H4 (cell line): ENCODE measurements at regions not wholly inside any gene's neighbourhood (a gene's known extent, or its start where the extent isn't known, plus 50 kb on each side); places are given as distances from the start of the nearest gene placed in this dataset.
"Not testable (repeated sequence)": the region's sequence is repeated elsewhere in the genome, so short reads cannot be mapped to it uniquely, and the experiment has no call there.

Source experiments
- DNase-seq: peaks from one replicate; pipeline ENCODE4 v3.0.0-alpha.2; 2015; ENCODE audit warnings: low spot score

DNA sequence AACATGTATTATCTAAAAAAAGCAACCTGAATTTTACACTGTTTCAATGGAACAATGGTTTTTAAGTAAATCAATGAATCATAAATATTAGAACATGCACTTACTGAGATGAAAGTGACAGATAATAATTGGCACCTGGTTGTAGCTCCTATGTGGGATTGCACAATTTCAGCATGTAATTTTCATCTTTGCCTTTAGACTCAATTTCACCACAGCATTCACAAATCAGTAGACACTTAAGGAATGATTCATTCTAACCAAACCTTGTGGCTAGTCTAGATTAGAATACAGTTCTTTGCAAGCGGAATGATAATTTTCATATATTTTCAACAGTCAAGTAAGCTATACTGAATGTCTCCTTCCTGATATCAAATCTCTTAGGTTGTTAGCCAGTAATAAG lies 853.4 kb downstream of the KCNT2 start:
- no peak for DNase-seq

GRCh38 chr1:195754303-195754702 lies 853.9 kb downstream of the KCNT2 start:
- no peak for DNase-seq

GRCh38 chr1:195748969-195749368 lies 859.3 kb downstream of the KCNT2 start:
- DNase-seq: no peak

- no peak for DNase-seq
Measured at GRCh38 chr1:195745189-195746010, 862.8 kb downstream of the KCNT2 start.

DNA sequence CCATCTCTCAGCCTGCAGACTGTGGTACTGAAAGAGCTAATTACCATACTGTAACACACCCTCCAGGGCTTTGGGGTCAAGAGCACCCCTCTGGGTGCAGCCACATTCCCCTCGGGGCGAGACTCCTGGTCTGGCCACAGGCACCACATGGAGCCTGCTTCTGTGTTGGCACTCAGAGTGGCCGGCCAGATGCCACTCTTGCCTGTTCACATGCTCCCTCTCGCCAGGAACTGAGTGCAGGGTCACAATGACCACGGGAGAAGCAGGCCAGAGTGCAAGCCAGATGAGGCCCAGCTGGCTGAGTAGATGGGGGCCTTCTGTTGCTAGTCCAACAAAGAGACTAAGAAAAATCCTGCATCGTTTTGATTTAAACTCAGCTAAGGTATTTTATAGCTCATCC lies 864.0 kb downstream of the KCNT2 start:
- no peak for DNase-seq

GRCh38 chr1:195740862-195741261 lies 867.4 kb downstream of the KCNT2 start:
- no peak for DNase-seq

- DNase-seq: no peak
Measured at GRCh38 chr1:195738966-195739650, 869.1 kb downstream of the KCNT2 start.

DNA sequence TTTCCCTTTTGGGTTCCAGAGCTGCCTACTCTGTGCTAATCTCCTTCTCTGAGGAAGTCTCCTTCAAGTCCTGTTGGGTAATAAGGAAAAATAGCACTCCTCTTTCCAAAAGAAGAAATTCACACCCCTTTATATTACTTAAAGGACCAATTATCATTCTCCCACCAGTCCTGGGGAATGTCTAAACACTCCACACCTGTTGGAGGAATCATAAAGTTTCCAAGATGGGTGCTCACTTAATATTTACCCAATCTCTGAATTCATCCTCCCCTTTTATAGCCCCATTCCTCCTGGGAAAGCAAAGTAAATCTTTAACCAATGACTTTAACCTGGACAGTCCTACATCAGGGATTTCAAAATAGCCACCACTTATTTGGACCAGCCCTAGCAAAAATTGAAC lies 873.1 kb downstream of the KCNT2 start:
- DNase-seq: no peak

DNA sequence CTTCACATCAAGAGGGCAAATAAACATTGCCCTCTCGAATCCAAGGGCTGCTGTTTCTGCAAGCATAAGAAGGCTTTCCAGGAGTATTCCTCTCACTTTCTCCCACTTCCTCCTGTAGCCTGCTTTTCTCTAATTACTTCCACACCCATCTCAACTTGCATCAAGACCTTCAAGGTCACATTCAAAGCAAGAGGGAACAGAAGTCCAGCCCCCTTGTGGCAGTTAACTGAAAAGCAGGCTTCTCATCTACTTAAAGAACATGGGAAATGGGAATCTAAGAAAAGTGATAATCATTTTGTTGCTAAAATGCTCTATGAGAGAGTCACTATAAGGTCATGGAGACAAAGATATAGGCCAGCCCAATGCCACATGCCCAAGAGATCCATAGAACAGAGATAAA lies 874.4 kb downstream of the KCNT2 start:
- peak; percentile 40 for DNase-seq

GRCh38 chr1:195733408-195733807 lies 874.8 kb downstream of the KCNT2 start:
- DNase-seq: no peak

DNA sequence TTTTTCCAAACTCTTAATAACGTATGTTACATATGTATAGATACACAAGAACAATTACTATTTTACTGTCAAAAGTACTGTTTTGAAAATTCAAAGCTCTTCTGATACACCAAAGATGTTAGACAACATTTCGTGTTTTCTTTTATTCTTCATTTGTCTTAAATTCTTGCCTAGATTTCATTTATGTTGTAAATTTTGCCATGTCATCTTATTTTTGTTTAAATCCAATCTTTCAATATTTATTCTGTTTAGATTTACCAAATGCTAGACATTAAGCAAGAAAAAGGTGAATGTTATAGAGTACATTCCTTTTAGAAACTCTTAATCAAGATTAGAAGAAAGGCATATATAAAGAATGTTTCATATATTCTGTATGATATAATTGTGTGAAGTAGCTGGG lies 876.9 kb downstream of the KCNT2 start:
- DNase-seq: no peak

DNA sequence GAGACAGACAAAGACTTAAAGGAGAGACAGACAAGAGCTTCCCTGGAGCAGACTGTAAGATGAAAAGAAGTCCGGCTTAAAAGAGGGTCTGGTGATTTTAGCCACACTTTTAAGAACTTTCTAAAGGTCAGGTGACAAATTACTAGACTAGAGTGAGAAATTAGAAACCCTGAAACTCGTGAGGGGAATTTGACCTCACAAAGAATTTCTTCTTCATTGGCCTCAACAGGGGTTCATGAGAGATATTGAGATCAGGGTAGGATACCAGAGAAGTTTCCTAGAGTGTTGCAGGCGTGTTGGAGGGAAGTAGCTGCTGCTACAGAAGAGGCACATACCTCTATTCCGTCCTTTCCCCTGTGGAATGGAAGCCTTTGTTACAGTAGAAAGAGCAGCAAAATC lies 884.4 kb downstream of the KCNT2 start:
- DNase-seq: no peak

DNA sequence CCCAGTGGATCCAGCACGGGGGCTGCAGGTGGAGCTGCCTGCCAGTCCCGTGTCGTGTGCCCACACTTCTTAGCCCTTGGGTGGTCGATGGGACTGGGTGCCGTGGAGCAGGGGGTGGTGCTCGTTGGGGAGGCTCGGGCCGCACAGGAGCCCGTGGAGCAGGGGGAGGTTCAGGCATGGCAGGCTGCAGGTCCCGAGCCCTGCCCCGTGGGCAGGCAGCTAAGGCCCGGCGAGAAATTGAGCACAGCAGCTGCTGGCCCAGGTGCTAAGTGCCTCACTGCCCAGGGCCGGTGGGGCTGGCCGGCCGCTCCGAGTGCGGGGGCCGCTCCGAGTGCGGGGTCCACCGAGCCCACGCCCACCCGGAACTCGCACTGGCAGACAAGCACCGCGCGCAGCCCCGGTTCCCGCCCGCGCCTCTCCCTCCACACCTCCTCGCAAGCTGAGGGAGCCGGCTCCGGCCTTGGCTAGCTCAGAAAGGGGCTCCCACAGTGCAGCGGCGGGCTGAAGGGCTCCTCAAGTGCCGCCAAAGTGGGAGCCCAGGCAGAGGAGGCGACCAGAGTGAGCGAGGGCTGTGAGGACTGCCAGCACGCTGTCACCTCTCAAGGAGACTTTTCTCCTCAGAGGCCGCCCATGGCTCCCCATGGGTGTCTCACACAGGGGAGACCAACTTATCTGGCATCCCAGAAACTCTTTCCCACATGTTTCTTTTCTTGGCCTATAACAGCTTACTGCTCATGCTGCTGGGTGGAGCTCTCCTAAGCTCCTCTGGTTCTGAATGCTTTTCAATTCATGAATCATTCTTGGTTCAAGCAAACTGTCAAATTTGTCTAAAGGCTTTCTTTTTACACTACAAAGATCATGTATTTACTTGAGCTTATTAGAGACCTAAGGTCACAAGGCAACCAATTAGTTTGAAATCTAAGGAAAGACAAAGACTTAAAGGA lies 885.1 kb downstream of the KCNT2 start:
- not testable (repeated sequence) for DNase-seq

- not testable (repeated sequence) for DNase-seq
Measured at GRCh38 chr1:195722146-195722545, 886.1 kb downstream of the KCNT2 start.

DNA sequence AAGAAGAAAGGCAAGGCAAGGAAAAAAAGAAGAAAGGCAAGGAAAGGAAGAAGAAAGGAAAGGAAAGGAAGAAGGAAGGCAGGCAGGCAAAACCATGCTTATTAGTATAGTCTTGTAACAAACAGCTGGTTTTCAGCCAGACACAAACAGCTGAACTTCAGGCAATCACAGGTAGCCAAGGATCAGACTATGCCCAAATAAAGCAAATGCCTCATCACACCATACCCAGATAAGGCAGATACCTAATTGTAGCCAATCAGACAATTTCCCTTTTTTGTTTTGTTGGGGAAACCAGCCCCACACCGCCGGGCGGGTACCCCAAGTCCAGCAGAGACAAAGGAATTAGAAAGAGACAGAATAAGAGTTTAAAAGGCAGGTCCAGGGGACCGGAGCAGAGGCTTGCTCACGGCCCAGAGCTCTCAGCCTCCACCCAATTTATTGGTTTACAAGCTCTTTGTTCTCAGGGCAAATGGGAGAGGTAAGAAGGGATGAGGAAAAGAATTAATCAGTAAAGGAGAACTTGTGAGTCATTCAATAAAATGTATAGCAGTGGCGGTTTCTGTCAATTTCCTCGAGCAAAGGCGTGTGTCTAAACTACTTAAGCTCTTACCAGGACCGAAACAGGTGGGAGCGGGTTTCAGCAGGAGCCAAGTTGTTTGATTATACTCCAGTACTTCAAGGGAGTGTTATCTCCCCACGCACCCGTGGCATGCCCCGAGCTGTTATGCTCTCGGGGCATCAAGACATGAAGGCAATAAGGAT lies 886.8 kb downstream of the KCNT2 start:
- no peak for DNase-seq

DNA sequence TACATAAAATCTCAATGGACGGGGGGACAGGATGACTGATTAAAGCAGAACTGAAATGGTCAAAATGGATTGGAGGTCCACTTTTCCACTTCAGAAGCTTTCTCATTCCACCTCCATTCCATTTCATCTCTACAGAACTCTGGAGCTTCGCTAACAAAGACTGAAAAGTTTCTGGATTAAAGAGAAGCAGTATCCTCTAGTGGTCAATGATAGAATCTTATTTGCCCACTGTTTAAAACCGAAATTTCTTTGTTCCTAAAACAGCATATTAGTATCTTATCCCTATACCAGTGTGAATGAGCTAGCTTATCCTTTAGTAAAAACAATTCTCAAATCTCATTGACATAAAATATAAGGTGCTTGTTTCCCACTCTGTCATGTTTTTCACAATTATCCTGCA lies 890.6 kb downstream of the KCNT2 start:
- DNase-seq: peak; percentile 42

DNA sequence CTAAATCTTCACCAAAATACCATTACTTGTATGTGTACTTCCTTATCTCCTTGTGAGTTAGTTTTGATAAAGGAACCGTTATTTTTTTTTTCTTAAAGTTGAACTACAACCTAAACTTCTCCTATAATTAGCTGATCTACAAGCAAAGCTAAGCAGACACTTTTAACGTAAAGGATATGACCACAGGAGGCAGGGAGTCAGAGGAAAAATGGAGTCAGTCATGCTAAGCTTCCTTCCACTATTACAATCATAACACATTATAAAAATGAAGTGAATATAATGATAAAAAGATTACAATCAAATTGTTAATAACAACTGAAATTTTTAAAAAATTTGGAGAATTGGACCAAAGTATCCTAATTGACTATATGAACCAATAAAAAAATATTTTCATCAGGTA lies 892.6 kb downstream of the KCNT2 start:
- DNase-seq: no peak

- DNase-seq: peak; percentile 40
Measured at GRCh38 chr1:195714248-195714647, 894.0 kb downstream of the KCNT2 start.

GRCh38 chr1:195709821-195710220 lies 898.4 kb downstream of the KCNT2 start:
- DNase-seq: no peak

GRCh38 chr1:195704028-195704427 lies 904.2 kb downstream of the KCNT2 start:
- DNase-seq: no peak

- DNase-seq: no peak
Measured at GRCh38 chr1:195701149-195701548, 907.1 kb downstream of the KCNT2 start.

DNA sequence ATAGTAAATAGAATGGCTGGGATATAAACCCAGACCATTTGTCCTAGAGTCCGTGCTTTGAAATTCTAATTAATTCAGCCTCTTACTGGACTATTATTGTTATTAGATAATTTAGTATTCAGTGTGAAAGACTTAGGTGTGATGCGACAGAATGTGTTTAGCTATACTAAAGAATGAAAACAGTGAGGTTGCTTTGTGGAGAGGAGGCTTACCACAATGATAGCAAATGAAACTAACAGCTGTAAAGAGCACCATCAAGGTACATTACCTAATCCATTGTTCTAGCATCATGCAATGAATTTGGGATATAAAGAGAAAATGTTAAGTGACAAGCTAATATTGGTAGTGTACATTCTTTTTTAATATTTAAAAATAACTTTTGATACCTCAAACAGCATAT lies 911.1 kb downstream of the KCNT2 start:
- DNase-seq: no peak
